Stomach (tissue), 4 donors: ENCODE measurements at regions not wholly inside any gene's neighbourhood (a gene's known extent, or its start where the extent isn't known, plus 50 kb on each side); places are given as distances from the start of the nearest gene placed in this dataset.

Source experiments
- EP300 ChIP-seq: sonication (generic); formaldehyde crosslinking; IDR thresholded peaks from one replicate; pipeline ENCODE4 v1.6.1; 2017; ENCODE audit warnings: antibody characterized with exemption
- POLR2A ChIP-seq, 4 donors: fragments of 450-650 bp; IDR thresholded peaks; one replicate each; pipeline ENCODE4 v1.6.1; 2016; ENCODE audit warnings: antibody characterized with exemption in 4 of 4, control low read depth in 2 of 4, mild to moderate bottlenecking in 1 of 4, moderate library complexity in 1 of 4
- POLR2AphosphoS5 ChIP-seq, 3 donors: sonication (generic); formaldehyde crosslinking; IDR thresholded peaks; one replicate each; pipeline ENCODE4 v1.6.1; 2016; ENCODE audit warnings: antibody characterized with exemption in 3 of 3
- TF ChIP-seq, protein P1 (sequence below), 7 experiments: fragments of 450-650 bp in 4 of 7; fragments of 200-600 bp in 3 of 7; sonication (generic) in 3 of 7; IDR thresholded peaks; one replicate each; pipeline ENCODE4 v1.5.1; 2016 to 2019; ENCODE audit warnings: antibody characterized with exemption in 7 of 7, control low read depth in 2 of 7, mild to moderate bottlenecking in 1 of 7

DNA sequence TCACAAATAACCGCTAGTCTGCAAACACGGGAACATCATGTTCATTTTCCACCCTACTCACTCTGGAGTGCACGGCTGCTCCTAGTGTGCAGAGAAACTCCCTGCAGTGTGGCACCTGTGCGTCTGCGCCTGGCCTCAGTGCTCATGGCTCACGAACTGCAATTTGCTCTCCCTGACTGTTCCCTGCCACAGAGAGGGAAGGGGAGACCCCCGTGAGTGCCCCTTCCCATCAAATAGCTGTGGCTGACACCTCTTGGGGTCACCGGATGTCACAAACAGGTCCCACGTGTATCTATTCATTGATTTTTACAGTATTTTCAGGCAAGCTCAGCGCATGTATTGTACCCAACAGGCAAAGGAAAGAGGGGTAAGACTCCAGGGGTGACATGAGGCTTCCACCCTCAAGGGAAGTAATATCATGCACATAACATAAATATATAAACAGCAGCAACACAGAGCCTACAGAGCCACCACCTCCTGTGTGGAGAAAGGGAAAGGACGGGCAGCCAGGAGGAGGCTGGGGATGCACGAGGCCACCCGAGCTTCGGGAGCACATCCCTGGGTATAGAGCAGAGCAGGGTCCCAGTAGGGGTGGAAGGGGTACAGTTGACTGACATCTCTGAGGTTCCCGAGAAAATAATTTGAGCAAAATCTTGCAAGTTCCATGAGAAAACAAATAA is 140.3 kb upstream of the SOX1 start:
- TF ChIP-seq, protein P1, sequence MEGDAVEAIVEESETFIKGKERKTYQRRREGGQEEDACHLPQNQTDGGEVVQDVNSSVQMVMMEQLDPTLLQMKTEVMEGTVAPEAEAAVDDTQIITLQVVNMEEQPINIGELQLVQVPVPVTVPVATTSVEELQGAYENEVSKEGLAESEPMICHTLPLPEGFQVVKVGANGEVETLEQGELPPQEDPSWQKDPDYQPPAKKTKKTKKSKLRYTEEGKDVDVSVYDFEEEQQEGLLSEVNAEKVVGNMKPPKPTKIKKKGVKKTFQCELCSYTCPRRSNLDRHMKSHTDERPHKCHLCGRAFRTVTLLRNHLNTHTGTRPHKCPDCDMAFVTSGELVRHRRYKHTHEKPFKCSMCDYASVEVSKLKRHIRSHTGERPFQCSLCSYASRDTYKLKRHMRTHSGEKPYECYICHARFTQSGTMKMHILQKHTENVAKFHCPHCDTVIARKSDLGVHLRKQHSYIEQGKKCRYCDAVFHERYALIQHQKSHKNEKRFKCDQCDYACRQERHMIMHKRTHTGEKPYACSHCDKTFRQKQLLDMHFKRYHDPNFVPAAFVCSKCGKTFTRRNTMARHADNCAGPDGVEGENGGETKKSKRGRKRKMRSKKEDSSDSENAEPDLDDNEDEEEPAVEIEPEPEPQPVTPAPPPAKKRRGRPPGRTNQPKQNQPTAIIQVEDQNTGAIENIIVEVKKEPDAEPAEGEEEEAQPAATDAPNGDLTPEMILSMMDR (IDR thresholded peaks at IDR 0.05), result no peak
- no peak for TF ChIP-seq POLR2A (IDR thresholded peaks at IDR 0.05)
- TF ChIP-seq POLR2AphosphoS5 (IDR thresholded peaks at IDR 0.05), result no peak
- TF ChIP-seq EP300, result no peak
